H1 (cell line): ENCODE measurements at regions not wholly inside any gene's neighbourhood (a gene's known extent, or its start where the extent isn't known, plus 50 kb on each side); places are given as distances from the start of the nearest gene placed in this dataset.

Source experiments
- CTCF ChIA-PET: fragments of 300-600 bp; sonication (Branson Sonifier 250); formaldehyde crosslinking; loops from one replicate; lab custom pipeline; 2021; ENCODE audit not compliant: partially characterized antibody; lab: Charles Lee
- POLR2A ChIA-PET: fragments of 300-600 bp; sonication (Branson Sonifier 250); formaldehyde crosslinking; loops from one replicate; lab custom pipeline; 2021; ENCODE audit warnings: inconsistent platforms; ENCODE audit not compliant: partially characterized antibody; lab: Charles Lee
- DNase-seq, 2 experiments: peaks; one replicate each; pipeline versions ENCODE4 v3.0.0 to v3.0.0-alpha.2; 2010 to 2022; ENCODE audit warnings: low spot score in 2 of 2, low read depth in 1 of 2, mixed read lengths in 1 of 2
- FAIRE-seq: peaks from 2 replicates; lab custom pipeline; 2011; peaks lifted over from hg19 to GRCh38; lab: Jason Lieb, UNC
- H2AFZ ChIP-seq: 2 replicates; pipeline ENCODE4 v1.8.1; 2012; ENCODE audit warnings: low read length, inconsistent platforms
- H2AK5ac ChIP-seq: 2 replicates; pipeline ENCODE4 v1.6.1; 2013; ENCODE audit warnings: low read depth, low read length
- H2BK120ac ChIP-seq: replicated peaks from 2 replicates; pipeline ENCODE3; 2013; ENCODE audit warnings: low read depth, low read length, inconsistent platforms
- H2BK12ac ChIP-seq: 2 replicates; pipeline ENCODE4 v1.6.1; 2013; ENCODE audit warnings: low read depth, low read length
- H2BK15ac ChIP-seq: 2 replicates; pipeline ENCODE4 v1.6.1; 2013; ENCODE audit warnings: low read length
- H2BK20ac ChIP-seq: 2 replicates; pipeline ENCODE4 v1.6.1; 2013; ENCODE audit warnings: low read length
- H2BK5ac ChIP-seq: 2 replicates; pipeline ENCODE4 v1.6.1; 2013; ENCODE audit warnings: low read depth, low read length
- H3K14ac ChIP-seq: 2 replicates; pipeline ENCODE4 v1.6.1; 2013; ENCODE audit warnings: inconsistent platforms; ENCODE audit not compliant: insufficient read length
- H3K18ac ChIP-seq: 2 replicates; pipeline ENCODE4 v1.6.1; 2013; ENCODE audit warnings: low read length; ENCODE audit errors: extremely low read depth
- H3K23ac ChIP-seq: 2 replicates; pipeline ENCODE4 v1.6.1; 2013; ENCODE audit warnings: inconsistent platforms; ENCODE audit not compliant: insufficient read length
- H3K23me2 ChIP-seq: 2 replicates; pipeline ENCODE4 v1.6.1; 2013; ENCODE audit warnings: low read depth, low read length
- H3K27ac ChIP-seq: 2 replicates; pipeline ENCODE4 v1.6.1; 2011; ENCODE audit warnings: low read depth, low read length, inconsistent platforms
- H3K27me3 ChIP-seq, 4 experiments: replicated peaks in 1 of 4; 1 replicate in 1 of 4; 2 replicates in 3 of 4; pipeline versions ENCODE4 v1.6.1 to v1.8.1; 2011 to 2013; ENCODE audit warnings: low read length in 3 of 4, mild to moderate bottlenecking in 3 of 4, inconsistent platforms in 2 of 4, mixed read lengths in 2 of 4, moderate library complexity in 1 of 4; ENCODE audit not compliant: control insufficient read depth in 3 of 4, insufficient read depth in 3 of 4; ENCODE audit errors: extremely low read depth in 1 of 4
- H3K36me3 ChIP-seq, 4 experiments: 2 replicates each; pipeline versions ENCODE4 v1.6.1 to v1.8.1; 2011 to 2013; ENCODE audit warnings: mild to moderate bottlenecking in 4 of 4, low read length in 3 of 4, moderate library complexity in 2 of 4, control low read depth in 1 of 4, inconsistent platforms in 1 of 4; ENCODE audit not compliant: insufficient read depth in 4 of 4, control insufficient read depth in 2 of 4
- H3K4ac ChIP-seq: replicated peaks from 2 replicates; pipeline ENCODE3; 2013; ENCODE audit warnings: low read length, low read depth, mixed read lengths, inconsistent platforms; ENCODE audit not compliant: insufficient read length
- H3K4me1 ChIP-seq, 4 experiments: replicated peaks in 1 of 4; 1 replicate in 1 of 4; 2 replicates in 3 of 4; pipeline versions ENCODE4 v1.6.1 to v1.8.1; 2011 to 2013; ENCODE audit warnings: low read length in 3 of 4, inconsistent platforms in 2 of 4, mixed read lengths in 1 of 4; ENCODE audit not compliant: insufficient read depth in 4 of 4, control insufficient read depth in 3 of 4
- H3K4me2 ChIP-seq, 2 experiments: 2 replicates each; pipeline versions ENCODE4 v1.6.1 to v1.8.1; 2011 to 2013; ENCODE audit warnings: low read depth in 2 of 2, low read length in 2 of 2, control low read depth in 1 of 2, inconsistent platforms in 1 of 2, mild to moderate bottlenecking in 1 of 2; ENCODE audit not compliant: insufficient read depth in 1 of 2
- H3K4me3 ChIP-seq, 4 experiments: fragments of 200-600, 300-600 bp in 1 of 4; sonication (generic), shearing (Covaris generic), sonication (Bioruptor Twin) in 1 of 4; 2 replicates each; pipeline versions ENCODE4 v1.5.1 to v1.8.1; 2011 to 2016; ENCODE audit warnings: low read length in 4 of 4, low read depth in 3 of 4, control low read depth in 2 of 4, inconsistent platforms in 2 of 4, mild to moderate bottlenecking in 2 of 4, mixed read lengths in 1 of 4, moderate library complexity in 1 of 4; ENCODE audit not compliant: insufficient read depth in 2 of 4; ENCODE audit errors: extremely low read depth in 1 of 4
- H3K56ac ChIP-seq: replicated peaks from 2 replicates; pipeline ENCODE3; 2013; ENCODE audit warnings: low read depth, mild to moderate bottlenecking, mixed read lengths, low read length, inconsistent platforms; ENCODE audit not compliant: insufficient read length
- H3K79me1 ChIP-seq: 2 replicates; pipeline ENCODE4 v1.6.1; 2013; ENCODE audit warnings: low read depth, low read length, control low read depth
- H3K79me2 ChIP-seq, 2 experiments: 2 replicates each; pipeline versions ENCODE4 v1.6.1 to v1.8.1; 2012 to 2013; ENCODE audit warnings: low read length in 2 of 2, mild to moderate bottlenecking in 2 of 2, inconsistent platforms in 1 of 2; ENCODE audit not compliant: insufficient read depth in 2 of 2, control insufficient read depth in 1 of 2
- H3K9ac ChIP-seq, 4 experiments: replicated peaks in 1 of 4; 1 replicate in 1 of 4; 2 replicates in 3 of 4; pipeline versions ENCODE4 v1.6.1 to v1.8.1; 2011 to 2013; ENCODE audit warnings: low read depth in 3 of 4, low read length in 3 of 4, control low read depth in 2 of 4, mild to moderate bottlenecking in 2 of 4, moderate library complexity in 2 of 4, inconsistent platforms in 1 of 4; ENCODE audit errors: extremely low read depth in 1 of 4
- H3K9me3 ChIP-seq, 2 experiments: 2 replicates each; pipeline versions ENCODE4 v1.6.1 to v1.8.1; 2012 to 2013; ENCODE audit warnings: mild to moderate bottlenecking in 2 of 2, moderate library complexity in 2 of 2, control low read depth in 1 of 2, inconsistent platforms in 1 of 2, low read depth in 1 of 2, low read length in 1 of 2, mixed read lengths in 1 of 2; ENCODE audit not compliant: insufficient read depth in 2 of 2
- H4K20me1 ChIP-seq, 2 experiments: replicated peaks in 1 of 2; 2 replicates each; pipeline versions ENCODE3 to v1.8.1; 2011 to 2013; ENCODE audit warnings: inconsistent platforms in 2 of 2, low read length in 2 of 2, mild to moderate bottlenecking in 1 of 2; ENCODE audit not compliant: insufficient read depth in 2 of 2, control insufficient read depth in 1 of 2
- H4K5ac ChIP-seq: 2 replicates; pipeline ENCODE4 v1.6.1; 2013; ENCODE audit warnings: low read length, low read depth, mixed read lengths, inconsistent platforms; ENCODE audit not compliant: insufficient read length
- H4K8ac ChIP-seq: 2 replicates; pipeline ENCODE4 v1.8.0; 2013; ENCODE audit warnings: mild to moderate bottlenecking, moderate library complexity, low read length, inconsistent platforms; ENCODE audit not compliant: insufficient read depth; ENCODE audit errors: extremely low read depth
- H4K91ac ChIP-seq: replicated peaks from 2 replicates; pipeline ENCODE3; 2013; ENCODE audit warnings: low read length, mixed read lengths, inconsistent platforms; ENCODE audit not compliant: insufficient read length
- ASH2L ChIP-seq: fragments of 200-600, 300-600 bp; sonication (generic); IDR thresholded peaks from one replicate; pipeline ENCODE4 v1.7.1; 2017; ENCODE audit warnings: low read length
- BCL11A ChIP-seq, 2 experiments: IDR thresholded peaks; one replicate each; pipeline ENCODE4 v1.6.1; 2011; ENCODE audit warnings: low read depth in 2 of 2, low read length in 2 of 2, mild to moderate bottlenecking in 2 of 2
- KDM1A ChIP-seq: fragments of 200-600, 300-600 bp; sonication (generic); IDR thresholded peaks from 2 replicates; pipeline ENCODE4 v1.7.1; 2016; ENCODE audit warnings: mild to moderate bottlenecking, low read length, borderline replicate concordance
- MAFK ChIP-seq: IDR thresholded peaks from 2 replicates; pipeline ENCODE4 v1.6.1; 2012; ENCODE audit warnings: low read depth, mild to moderate bottlenecking, improper control_type of control experiment, low read length
- SIN3A ChIP-seq, 2 experiments: IDR thresholded peaks in 1 of 2; conservative IDR thresholded peaks in 1 of 2; 2 replicates each; pipeline ENCODE4 v1.6.1; 2011 to 2012; ENCODE audit warnings: low read length in 2 of 2, improper control_type of control experiment in 1 of 2, low read depth in 1 of 2, mild to moderate bottlenecking in 1 of 2
- SIX5 ChIP-seq: IDR thresholded peaks from 2 replicates; pipeline ENCODE4 v1.6.1; 2011; ENCODE audit warnings: mild to moderate bottlenecking, low read depth, low read length
- SRF ChIP-seq: IDR thresholded peaks from 2 replicates; pipeline ENCODE4 v1.6.1; 2011; ENCODE audit warnings: mild to moderate bottlenecking, low read depth, low read length, moderate library complexity
- TBP ChIP-seq: IDR thresholded peaks from 2 replicates; pipeline ENCODE4 v1.6.1; 2011; ENCODE audit warnings: low read depth, low read length, improper control_type of control experiment
- WGBS, 2 experiments: shearing (Covaris generic) in 1 of 2; methylation state at CpG; one replicate each; pipeline versions ENCODE4 v1.1.6 to v1.1.7; 2013 to 2015; ENCODE audit warnings: low lambda C conversion rate in 2 of 2, mixed read lengths in 2 of 2, inconsistent platforms in 1 of 2, low coverage in 1 of 2, missing lambda C conversion rate in 1 of 2; ENCODE audit not compliant: insufficient replicate concordance in 2 of 2, insufficient coverage in 1 of 2, insufficient read length in 1 of 2; ENCODE audit errors: extremely low coverage in 1 of 2, missing lambda C conversion rate in 1 of 2; 5-methylcytosine and 5-hydroxymethylcytosine counted together
- TF ChIP-seq, protein P1 (sequence below): IDR thresholded peaks from 2 replicates; pipeline ENCODE4 v1.6.1; 2011; ENCODE audit warnings: low read depth, mild to moderate bottlenecking, low read length; ENCODE audit not compliant: insufficient read depth

DNA sequence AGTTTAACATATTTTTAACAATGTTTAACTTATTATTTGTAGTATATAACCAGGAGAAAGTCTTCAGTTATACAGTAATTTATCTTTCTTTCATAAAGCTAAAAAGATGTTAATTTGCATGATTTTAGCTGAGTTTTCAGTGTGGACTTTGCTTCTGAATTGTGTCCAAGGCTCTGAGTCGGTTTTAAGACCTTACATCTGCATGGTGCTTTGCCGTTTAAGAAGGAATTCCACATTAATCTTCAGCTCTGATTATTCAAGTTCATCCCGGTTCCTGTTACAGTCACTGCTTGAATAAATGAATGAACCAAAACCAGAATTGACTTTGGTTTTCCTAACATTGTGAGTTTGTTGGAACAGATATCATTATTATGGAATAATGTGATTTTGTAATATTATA lies 419.7 kb upstream of the RGPD4 start:
- no peak overlapping the region for H3K4me2 ChIP-seq
- H3K4ac ChIP-seq = no peak overlapping the region

More for the DNA sequence above, 419.7 kb upstream of the RGPD4 start:
- TF ChIP-seq SIN3A (conservative IDR thresholded peaks at IDR 0.05 in 1 of 2, IDR thresholded peaks at IDR 0.05 in 1 of 2; ENCODE audit: low read depth in 1 of 2, low read length in 2 of 2) (no peak), SIX5 (no peak), SRF (no peak), TBP (no peak), BCL11A (IDR thresholded peaks at IDR 0.05; ENCODE audit: low read depth in 2 of 2, low read length in 2 of 2) (no peak), KDM1A (no peak), MAFK (no peak), ASH2L (no peak)
- TF ChIP-seq, protein P1, sequence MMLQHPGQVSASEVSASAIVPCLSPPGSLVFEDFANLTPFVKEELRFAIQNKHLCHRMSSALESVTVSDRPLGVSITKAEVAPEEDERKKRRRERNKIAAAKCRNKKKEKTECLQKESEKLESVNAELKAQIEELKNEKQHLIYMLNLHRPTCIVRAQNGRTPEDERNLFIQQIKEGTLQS = no peak
- CTCF ChIA-PET = no interaction called here
- POLR2A ChIA-PET = no interaction called here
- Histone ChIP-seq H3K27ac (no peak overlapping the region), H3K4me1 (no peaks in the 10 kb centered on the region), H3K9me3 (no peaks in the 10 kb centered on the region), H2BK120ac (no peak overlapping the region), H3K23ac (no peak overlapping the region), H3K79me1 (no peaks in the 10 kb centered on the region), H4K20me1 (no peaks in the 10 kb centered on the region), H3K4me3 (no peak overlapping the region), H3K18ac (no peak overlapping the region), H3K14ac (no peak overlapping the region), H3K23me2 (no peaks in the 10 kb centered on the region), H4K5ac (no peak overlapping the region), H3K36me3 (no peaks in the 10 kb centered on the region), H4K8ac (no peak overlapping the region), H2BK20ac (no peak overlapping the region), H3K27me3 (no peaks in the 10 kb centered on the region), H2AFZ (no peak overlapping the region), H2BK5ac (no peak overlapping the region), H2BK15ac (no peak overlapping the region), H4K91ac (no peak overlapping the region), H2AK5ac (no peak overlapping the region), H3K9ac (no peak overlapping the region), H3K79me2 (no peaks in the 10 kb centered on the region), H2BK12ac (no peak overlapping the region), H3K56ac (no peak overlapping the region)
- DNase-seq (no peak), FAIRE-seq (no peak)
- 97% methylated on average over 3 of the region's 3 CpGs; no CpG with 5 or more reads in 1 of the 2 experiments for WGBS, 2 experiments
